GM18858 (cell line): ENCODE measurements at regions not wholly inside any gene's neighbourhood (a gene's known extent, or its start where the extent isn't known, plus 50 kb on each side); places are given as distances from the start of the nearest gene placed in this dataset.

Experiments
- ATAC-seq: cut with Tn5 transposase; IDR thresholded peaks from one replicate; pipeline ENCODE4 v1.9.1; 2021; ENCODE audit not compliant: unreplicated experiment

- ATAC-seq: no peak
These were observed 212.5 kb upstream of the IER5L start for GRCh38 chr9:129390541-129390940.

- ATAC-seq: no peak
These were observed 209.8 kb upstream of the IER5L start for GRCh38 chr9:129387822-129388221.

GRCh38 chr9:129386812-129387177 is 208.7 kb upstream of the IER5L start:
- ATAC-seq: no peak

GRCh38 chr9:129385211-129385934 is 207.3 kb upstream of the IER5L start:
- ATAC-seq: no peak

GRCh38 chr9:129384491-129385210 is 206.6 kb upstream of the IER5L start:
- no peak for ATAC-seq

- ATAC-seq: peak; percentile 80
These were observed 205.8 kb upstream of the IER5L start for GRCh38 chr9:129383561-129384490.

- no peak for ATAC-seq
These were observed 205.0 kb upstream of the IER5L start for GRCh38 chr9:129383019-129383560.

GRCh38 chr9:129382281-129383018 is 204.4 kb upstream of the IER5L start:
- no peak for ATAC-seq

GRCh38 chr9:129381481-129381957 is 203.5 kb upstream of the IER5L start:
- no peak for ATAC-seq

GRCh38 chr9:129380961-129381401 is 202.9 kb upstream of the IER5L start:
- no peak for ATAC-seq

- ATAC-seq: no peak
These were observed 201.8 kb upstream of the IER5L start for GRCh38 chr9:129379886-129380285.

- ATAC-seq: no peak
These were observed 201.2 kb upstream of the IER5L start for GRCh38 chr9:129379181-129379836.

- no peak for ATAC-seq
These were observed 200.0 kb upstream of the IER5L start for GRCh38 chr9:129377931-129378661.

- ATAC-seq: no peak
These were observed 199.1 kb upstream of the IER5L start for GRCh38 chr9:129377181-129377580.

GRCh38 chr9:129375845-129376244 is 197.8 kb upstream of the IER5L start:
- no peak for ATAC-seq

GRCh38 chr9:129374651-129375050 is 196.6 kb upstream of the IER5L start:
- ATAC-seq: no peak

- ATAC-seq: no peak
These were observed 196.2 kb upstream of the IER5L start for GRCh38 chr9:129374231-129374630.

- ATAC-seq: no peak
These were observed 195.3 kb upstream of the IER5L start for GRCh38 chr9:129373361-129373760.

- ATAC-seq: no peak
These were observed 192.7 kb upstream of the IER5L start for GRCh38 chr9:129370770-129371169.
